GM21737 (cell line): ENCODE measurements at regions not wholly inside any gene's neighbourhood (a gene's known extent, or its start where the extent isn't known, plus 50 kb on each side); places are given as distances from the start of the nearest gene placed in this dataset.

Experiments
- ATAC-seq: cut with Tn5 transposase; IDR thresholded peaks from one replicate; pipeline ENCODE4 v1.9.1; 2021; ENCODE audit warnings: mild to moderate bottlenecking, moderate library complexity; ENCODE audit not compliant: unreplicated experiment

- no peak for ATAC-seq
These were observed 89.4 kb downstream of the FOXB1 start for GRCh38 chr15:60093273-60094067.

- no peak for ATAC-seq
These were observed 91.6 kb downstream of the FOXB1 start for GRCh38 chr15:60095711-60096110.

GRCh38 chr15:60096157-60096556 is 92.0 kb downstream of the FOXB1 start:
- no peak for ATAC-seq

- ATAC-seq, result no peak
These were observed 97.3 kb downstream of the FOXB1 start for GRCh38 chr15:60101416-60101815.

GRCh38 chr15:60102748-60103147 is 98.6 kb downstream of the FOXB1 start:
- no peak for ATAC-seq

GRCh38 chr15:60110909-60111308 is 106.8 kb downstream of the FOXB1 start:
- ATAC-seq, result no peak

- no peak for ATAC-seq
These were observed 111.7 kb downstream of the FOXB1 start for GRCh38 chr15:60115579-60116380.

GRCh38 chr15:60116456-60117089 is 112.5 kb downstream of the FOXB1 start:
- ATAC-seq, result no peak

- ATAC-seq, result no peak
These were observed 114.0 kb downstream of the FOXB1 start for GRCh38 chr15:60118146-60118545.

GRCh38 chr15:60118626-60119025 is 114.5 kb downstream of the FOXB1 start:
- no peak for ATAC-seq

GRCh38 chr15:60119101-60119500 is 115.0 kb downstream of the FOXB1 start:
- no peak for ATAC-seq

GRCh38 chr15:60120100-60120499 is 116.0 kb downstream of the FOXB1 start:
- no peak for ATAC-seq

GRCh38 chr15:60121845-60122244 is 117.7 kb downstream of the FOXB1 start:
- ATAC-seq, result no peak

GRCh38 chr15:60122691-60123090 is 118.6 kb downstream of the FOXB1 start:
- no peak for ATAC-seq

- ATAC-seq, result no peak
These were observed 120.5 kb downstream of the FOXB1 start for GRCh38 chr15:60124460-60125070.

GRCh38 chr15:60125334-60125733 is 121.2 kb downstream of the FOXB1 start:
- no peak for ATAC-seq

GRCh38 chr15:60126200-60126599 is 122.1 kb downstream of the FOXB1 start:
- ATAC-seq, result no peak

GRCh38 chr15:60126661-60127060 is 122.5 kb downstream of the FOXB1 start:
- no peak for ATAC-seq

- no peak for ATAC-seq
These were observed 123.9 kb downstream of the FOXB1 start for GRCh38 chr15:60128000-60128376.

GRCh38 chr15:60128710-60129109 is 124.6 kb downstream of the FOXB1 start:
- ATAC-seq, result no peak

- no peak for ATAC-seq
These were observed 126.3 kb downstream of the FOXB1 start for GRCh38 chr15:60130398-60130797.
